ENCODE measurements at regions not wholly inside any gene's neighbourhood (a gene's known extent, or its start where the extent isn't known, plus 50 kb on each side); places are given as distances from the start of the nearest gene placed in this dataset.

DNA sequence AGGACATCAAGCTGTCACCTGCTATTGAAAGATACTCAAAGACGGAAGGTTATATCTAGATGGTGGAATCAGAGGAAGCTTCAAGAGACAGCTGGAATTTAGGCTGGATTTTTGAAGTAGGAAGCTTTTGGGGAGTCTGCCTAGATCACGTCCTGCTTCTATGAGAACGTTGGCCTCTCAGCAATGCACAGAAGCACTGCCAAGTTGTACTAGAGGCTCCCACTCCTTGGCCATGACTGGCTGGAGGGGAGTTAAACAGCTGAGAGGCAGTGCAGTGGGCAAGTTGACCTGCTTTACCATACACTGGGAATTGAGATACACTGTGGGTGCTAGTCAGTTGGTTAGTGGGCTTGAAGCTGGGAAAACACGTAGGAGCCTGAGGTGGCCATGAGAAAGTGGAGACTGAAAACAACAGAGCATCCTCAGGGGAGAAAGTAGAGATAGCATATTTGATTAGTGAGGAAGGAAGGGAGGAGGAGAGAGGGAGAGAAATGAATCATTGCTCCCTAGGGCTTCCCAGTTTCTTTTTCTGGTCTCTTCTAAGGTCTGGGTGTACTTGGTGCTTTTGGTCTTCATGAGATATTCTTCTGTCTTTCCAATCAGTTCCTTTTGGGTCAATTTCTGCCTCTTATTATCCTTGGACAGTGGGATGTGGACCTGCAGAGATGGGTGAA lies 110.8 kb downstream of the EMP1 start:
- CTCF ChIA-PET: interaction anchor here (1.1 to 1.4 kb wide), 3 partner anchors 15 to 29 kb away, joined by 3 to 4 read pairs (median 4); no protein-coding TSS in a partner anchor
- H3F3A ChIP-seq (replicated peaks; ENCODE audit: insufficient read depth): no peaks in the 10 kb centered on the region
- no peak overlapping the region for H2AFZ ChIP-seq (ENCODE audit: low read depth)
- no peak for DNase-seq
- H3K4me3 ChIP-seq (ENCODE audit: low read depth in 2 of 2, low read length in 1 of 2): no peak overlapping the region
- no peak overlapping the region for H3K4me2 ChIP-seq
- no peaks in the 10 kb centered on the region for H3K27me3 ChIP-seq (ENCODE audit: insufficient read depth)
- no peaks in the 10 kb centered on the region for H3K9me2 ChIP-seq
- POLR2A ChIA-PET: interaction anchor here (0.7 kb wide), 1 partner anchor 188 kb away, joined by 3 read pairs; no protein-coding TSS in a partner anchor
- WGBS (ENCODE audit: low lambda C conversion rate): 16% methylated on average over 4 of the region's 4 CpGs
- H4K20me1 ChIP-seq (ENCODE audit: insufficient read depth): no peaks in the 10 kb centered on the region
- no peaks in the 10 kb centered on the region for H3K4me1 ChIP-seq (ENCODE audit: control insufficient read depth in 1 of 2, insufficient read depth in 2 of 2, low read depth in 1 of 2, low read length in 1 of 2)
- no peak overlapping the region for H3K9ac ChIP-seq
- no peaks in the 10 kb centered on the region for H3K9me3 ChIP-seq
- H3K36me3 ChIP-seq (replicated peaks in 1 of 2; ENCODE audit: control insufficient read depth in 1 of 2, insufficient read depth in 2 of 2, low read length in 1 of 2): no peaks in the 10 kb centered on the region
- no peaks in the 10 kb centered on the region for H3K79me2 ChIP-seq (ENCODE audit: insufficient read depth)
- TF ChIP-seq TEAD4 (IDR thresholded peaks at IDR 0.05; ENCODE audit: borderline replicate concordance, insufficient read depth) (no peak), FOXM1 (IDR thresholded peaks at IDR 0.05; ENCODE audit: low read depth) (no peak), SMC3 (IDR thresholded peaks at IDR 0.05; ENCODE audit: low read depth, low read length) (no peak), EZH2phosphoT487 (IDR thresholded peaks at IDR 0.05; ENCODE audit: borderline replicate concordance, low read depth) (no peak), GATA2 (CRISPR knock-in tag; IDR thresholded peaks at IDR 0.05) (no peak), RAD21 (IDR thresholded peaks at IDR 0.05; ENCODE audit: low read length) (no peak), GABPA (IDR thresholded peaks at IDR 0.05; ENCODE audit: low read depth) (no peak), TCF12 (IDR thresholded peaks at IDR 0.05) (no peak), NFIC (IDR thresholded peaks at IDR 0.05; ENCODE audit: borderline replicate concordance) (no peak), TAF1 (IDR thresholded peaks at IDR 0.05; ENCODE audit: borderline replicate concordance, low read depth, low read length) (no peak), MXI1 (IDR thresholded peaks at IDR 0.05; ENCODE audit: low read depth, low read length) (no peak), EP300 (IDR thresholded peaks at IDR 0.05; ENCODE audit: borderline replicate concordance in 1 of 2, low read depth in 1 of 2, low read length in 1 of 2) (no peak)
- TF ChIP-seq, protein P1, sequence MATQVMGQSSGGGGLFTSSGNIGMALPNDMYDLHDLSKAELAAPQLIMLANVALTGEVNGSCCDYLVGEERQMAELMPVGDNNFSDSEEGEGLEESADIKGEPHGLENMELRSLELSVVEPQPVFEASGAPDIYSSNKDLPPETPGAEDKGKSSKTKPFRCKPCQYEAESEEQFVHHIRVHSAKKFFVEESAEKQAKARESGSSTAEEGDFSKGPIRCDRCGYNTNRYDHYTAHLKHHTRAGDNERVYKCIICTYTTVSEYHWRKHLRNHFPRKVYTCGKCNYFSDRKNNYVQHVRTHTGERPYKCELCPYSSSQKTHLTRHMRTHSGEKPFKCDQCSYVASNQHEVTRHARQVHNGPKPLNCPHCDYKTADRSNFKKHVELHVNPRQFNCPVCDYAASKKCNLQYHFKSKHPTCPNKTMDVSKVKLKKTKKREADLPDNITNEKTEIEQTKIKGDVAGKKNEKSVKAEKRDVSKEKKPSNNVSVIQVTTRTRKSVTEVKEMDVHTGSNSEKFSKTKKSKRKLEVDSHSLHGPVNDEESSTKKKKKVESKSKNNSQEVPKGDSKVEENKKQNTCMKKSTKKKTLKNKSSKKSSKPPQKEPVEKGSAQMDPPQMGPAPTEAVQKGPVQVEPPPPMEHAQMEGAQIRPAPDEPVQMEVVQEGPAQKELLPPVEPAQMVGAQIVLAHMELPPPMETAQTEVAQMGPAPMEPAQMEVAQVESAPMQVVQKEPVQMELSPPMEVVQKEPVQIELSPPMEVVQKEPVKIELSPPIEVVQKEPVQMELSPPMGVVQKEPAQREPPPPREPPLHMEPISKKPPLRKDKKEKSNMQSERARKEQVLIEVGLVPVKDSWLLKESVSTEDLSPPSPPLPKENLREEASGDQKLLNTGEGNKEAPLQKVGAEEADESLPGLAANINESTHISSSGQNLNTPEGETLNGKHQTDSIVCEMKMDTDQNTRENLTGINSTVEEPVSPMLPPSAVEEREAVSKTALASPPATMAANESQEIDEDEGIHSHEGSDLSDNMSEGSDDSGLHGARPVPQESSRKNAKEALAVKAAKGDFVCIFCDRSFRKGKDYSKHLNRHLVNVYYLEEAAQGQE (IDR thresholded peaks at IDR 0.05; ENCODE audit: low read depth, low read length): no peak
- TF ChIP-seq, protein P2, sequence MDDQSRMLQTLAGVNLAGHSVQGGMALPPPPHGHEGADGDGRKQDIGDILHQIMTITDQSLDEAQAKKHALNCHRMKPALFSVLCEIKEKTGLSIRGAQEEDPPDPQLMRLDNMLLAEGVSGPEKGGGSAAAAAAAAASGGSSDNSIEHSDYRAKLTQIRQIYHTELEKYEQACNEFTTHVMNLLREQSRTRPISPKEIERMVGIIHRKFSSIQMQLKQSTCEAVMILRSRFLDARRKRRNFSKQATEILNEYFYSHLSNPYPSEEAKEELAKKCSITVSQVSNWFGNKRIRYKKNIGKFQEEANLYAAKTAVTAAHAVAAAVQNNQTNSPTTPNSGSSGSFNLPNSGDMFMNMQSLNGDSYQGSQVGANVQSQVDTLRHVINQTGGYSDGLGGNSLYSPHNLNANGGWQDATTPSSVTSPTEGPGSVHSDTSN (IDR thresholded peaks at IDR 0.05): no peak
- TF ChIP-seq, protein P3, sequence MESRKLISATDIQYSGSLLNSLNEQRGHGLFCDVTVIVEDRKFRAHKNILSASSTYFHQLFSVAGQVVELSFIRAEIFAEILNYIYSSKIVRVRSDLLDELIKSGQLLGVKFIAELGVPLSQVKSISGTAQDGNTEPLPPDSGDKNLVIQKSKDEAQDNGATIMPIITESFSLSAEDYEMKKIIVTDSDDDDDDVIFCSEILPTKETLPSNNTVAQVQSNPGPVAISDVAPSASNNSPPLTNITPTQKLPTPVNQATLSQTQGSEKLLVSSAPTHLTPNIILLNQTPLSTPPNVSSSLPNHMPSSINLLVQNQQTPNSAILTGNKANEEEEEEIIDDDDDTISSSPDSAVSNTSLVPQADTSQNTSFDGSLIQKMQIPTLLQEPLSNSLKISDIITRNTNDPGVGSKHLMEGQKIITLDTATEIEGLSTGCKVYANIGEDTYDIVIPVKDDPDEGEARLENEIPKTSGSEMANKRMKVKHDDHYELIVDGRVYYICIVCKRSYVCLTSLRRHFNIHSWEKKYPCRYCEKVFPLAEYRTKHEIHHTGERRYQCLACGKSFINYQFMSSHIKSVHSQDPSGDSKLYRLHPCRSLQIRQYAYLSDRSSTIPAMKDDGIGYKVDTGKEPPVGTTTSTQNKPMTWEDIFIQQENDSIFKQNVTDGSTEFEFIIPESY (IDR thresholded peaks at IDR 0.05; ENCODE audit: borderline replicate concordance, low read depth): no peak
- no peak overlapping the region for H3K27ac ChIP-seq (ENCODE audit: low read depth in 2 of 2, low read length in 1 of 2)

Measured in SK-N-SH (cell line).